HCT116 (cell line): ENCODE measurements at regions not wholly inside any gene's neighbourhood (a gene's known extent, or its start where the extent isn't known, plus 50 kb on each side); places are given as distances from the start of the nearest gene placed in this dataset.

Experiments
- ATAC-seq: fragments of 200-7000 bp; cut with Tn5 transposase; 2 replicates; pipeline ENCODE4 v1.9.1; 2020; ENCODE audit warnings: mild to moderate bottlenecking, moderate library complexity
- BruUV-seq: library from RNA; stranded (reverse); fragments of 400-500 nt; replicated peaks from 2 replicates; lab custom pipeline; 2021; lab: Mats Ljungman, UMichigan
- CTCF ChIA-PET: fragments of 300-600 bp; sonication (Branson Sonifier 250); formaldehyde crosslinking; loops from one replicate; lab custom pipeline; 2021; ENCODE audit warnings: antibody characterized with exemption; lab: Charles Lee
- POLR2A ChIA-PET: fragments of 300-600, 350-600 bp; sonication (Branson Sonifier 250); formaldehyde crosslinking; loops from one replicate; lab custom pipeline; 2021; ENCODE audit warnings: antibody characterized with exemption; lab: Charles Lee
- RAD21 ChIA-PET, 2 experiments: fragments of 300-600 bp; sonication (Branson Sonifier 250); formaldehyde crosslinking; loops; one replicate each; lab custom pipeline; 2023; ENCODE audit warnings: low total read pairs in 2 of 2; ENCODE audit not compliant: uncharacterized antibody in 2 of 2, unreplicated experiment in 2 of 2, low non-redundant PET in 1 of 2; lab: Charles Lee
- DNase-seq: peaks from one replicate; pipeline ENCODE4 v3.0.0-alpha.2; 2010; ENCODE audit warnings: low read depth, low spot score
- H2AFZ ChIP-seq: fragments of 200-600 bp; shearing (Covaris generic), sonication (generic); 2 replicates; pipeline ENCODE4 v1.6.1; 2017; ENCODE audit warnings: low read depth, mixed run types, mixed read lengths, antibody characterized with exemption, low read length; ENCODE audit not compliant: poor library complexity, severe bottlenecking
- H3K27ac ChIP-seq: 2 replicates; pipeline ENCODE4 v1.5.1; 2012; ENCODE audit warnings: low read depth, low read length
- H3K27me3 ChIP-seq: fragments of 200-600 bp; sonication (generic); 2 replicates; pipeline ENCODE4 v1.6.1; 2016; ENCODE audit warnings: mixed run types, low read length, mixed read lengths; ENCODE audit not compliant: insufficient read depth
- H3K36me3 ChIP-seq, 2 experiments: fragments of 200-500 bp in 1 of 2; fragments of 200-600 bp in 1 of 2; sonication (Bioruptor generic) in 1 of 2; sonication (generic) in 1 of 2; 2 replicates each; pipeline versions ENCODE4 v1.5.1 to v1.6.1; 2014 to 2016; ENCODE audit warnings: low read length in 2 of 2, inconsistent platforms in 1 of 2, mixed read lengths in 1 of 2, mixed run types in 1 of 2; ENCODE audit not compliant: insufficient read depth in 2 of 2, control insufficient read depth in 1 of 2
- H3K4me1 ChIP-seq, 2 experiments: fragments of 200-600 bp in 1 of 2; sonication (generic) in 1 of 2; 2 replicates each; pipeline versions ENCODE4 v1.5.1 to v1.6.1; 2012 to 2017; ENCODE audit warnings: low read length in 2 of 2, inconsistent platforms in 1 of 2, mild to moderate bottlenecking in 1 of 2, mixed read lengths in 1 of 2, mixed run types in 1 of 2, moderate library complexity in 1 of 2; ENCODE audit not compliant: insufficient read depth in 2 of 2, control insufficient read depth in 1 of 2
- H3K4me2 ChIP-seq: fragments of 200-600 bp; sonication (generic); 2 replicates; pipeline ENCODE4 v1.6.1; 2017; ENCODE audit warnings: mixed run types, low read length, mixed read lengths
- H3K4me3 ChIP-seq, 2 experiments: fragments of 200-600 bp in 1 of 2; sonication (generic) in 1 of 2; replicated peaks in 1 of 2; 2 replicates each; pipeline ENCODE4 v1.5.1; 2011 to 2016; ENCODE audit warnings: low read length in 2 of 2, control low read depth in 1 of 2, low read depth in 1 of 2, mild to moderate bottlenecking in 1 of 2, mixed read lengths in 1 of 2, mixed run types in 1 of 2
- H3K79me2 ChIP-seq: fragments of 200-600 bp; sonication (generic); 2 replicates; pipeline ENCODE4 v1.6.1; 2017; ENCODE audit warnings: mild to moderate bottlenecking, mixed run types, low read length, moderate library complexity, mixed read lengths; ENCODE audit not compliant: insufficient read depth
- H3K9ac ChIP-seq: fragments of 200-600 bp; sonication (generic); 2 replicates; pipeline ENCODE4 v1.6.1; 2016; ENCODE audit warnings: low read length, mixed read lengths
- H3K9me2 ChIP-seq: fragments of 200-600 bp; sonication (generic), shearing (Covaris generic); 2 replicates; pipeline ENCODE4 v1.6.1; 2017; ENCODE audit warnings: mixed run types, mild to moderate bottlenecking, moderate library complexity; ENCODE audit not compliant: insufficient read depth
- H3K9me3 ChIP-seq, 2 experiments: fragments of 200-500 bp in 1 of 2; fragments of 200-600 bp in 1 of 2; sonication (Bioruptor generic) in 1 of 2; sonication (generic) in 1 of 2; 2 replicates each; pipeline ENCODE4 v1.6.1; 2014 to 2017; ENCODE audit warnings: low read length in 2 of 2, mixed read lengths in 2 of 2, inconsistent platforms in 1 of 2, low read depth in 1 of 2, mild to moderate bottlenecking in 1 of 2, mixed run types in 1 of 2, moderate library complexity in 1 of 2; ENCODE audit not compliant: control insufficient read depth in 1 of 2, insufficient read depth in 1 of 2
- H4K20me1 ChIP-seq: fragments of 200-600 bp; sonication (generic), shearing (Covaris generic); 2 replicates; pipeline ENCODE4 v1.6.1; 2017; ENCODE audit warnings: mixed run types, mild to moderate bottlenecking, moderate library complexity; ENCODE audit not compliant: insufficient read depth
- CEBPB ChIP-seq: IDR thresholded peaks from 2 replicates; pipeline ENCODE4 v1.6.1; 2012; ENCODE audit warnings: low read depth
- EGR1 ChIP-seq: IDR thresholded peaks from 2 replicates; pipeline ENCODE4 v1.6.1; 2012; ENCODE audit warnings: low read depth
- FOSL1 ChIP-seq: IDR thresholded peaks from 2 replicates; pipeline ENCODE4 v1.6.1; 2012; ENCODE audit warnings: low read depth
- JUND ChIP-seq: IDR thresholded peaks from 2 replicates; pipeline ENCODE4 v1.6.1; 2012
- POLR2A ChIP-seq: IDR thresholded peaks from 2 replicates; pipeline ENCODE4 v1.7.0; 2011; ENCODE audit warnings: borderline replicate concordance; ENCODE audit not compliant: insufficient read depth, insufficient read length; ENCODE audit errors: extremely low read depth
- RAD21 ChIP-seq: IDR thresholded peaks from 2 replicates; pipeline ENCODE4 v1.6.1; 2012; ENCODE audit warnings: low read depth, mild to moderate bottlenecking
- SIN3A ChIP-seq: IDR thresholded peaks from 2 replicates; pipeline ENCODE4 v1.6.1; 2012; ENCODE audit warnings: low read depth
- SRF ChIP-seq: IDR thresholded peaks from 2 replicates; pipeline ENCODE4 v1.6.1; 2012; ENCODE audit warnings: low read depth
- YY1 ChIP-seq: IDR thresholded peaks from 2 replicates; pipeline ENCODE4 v1.6.1; 2011; ENCODE audit warnings: low read length, low read depth, moderate library complexity, mild to moderate bottlenecking; ENCODE audit not compliant: insufficient replicate concordance; ENCODE audit errors: extremely low read depth
- ZBTB33 ChIP-seq: IDR thresholded peaks from 2 replicates; pipeline ENCODE4 v1.6.1; 2011; ENCODE audit warnings: mild to moderate bottlenecking, low read length, moderate library complexity; ENCODE audit not compliant: insufficient replicate concordance; ENCODE audit errors: extremely low read depth
- intact Hi-C: fragments of 100-400 bp; cut with micrococcal nuclease; formaldehyde crosslinking; loops from 2 replicates; pipeline ENCODE4 v1.10.0; 2022

DNA sequence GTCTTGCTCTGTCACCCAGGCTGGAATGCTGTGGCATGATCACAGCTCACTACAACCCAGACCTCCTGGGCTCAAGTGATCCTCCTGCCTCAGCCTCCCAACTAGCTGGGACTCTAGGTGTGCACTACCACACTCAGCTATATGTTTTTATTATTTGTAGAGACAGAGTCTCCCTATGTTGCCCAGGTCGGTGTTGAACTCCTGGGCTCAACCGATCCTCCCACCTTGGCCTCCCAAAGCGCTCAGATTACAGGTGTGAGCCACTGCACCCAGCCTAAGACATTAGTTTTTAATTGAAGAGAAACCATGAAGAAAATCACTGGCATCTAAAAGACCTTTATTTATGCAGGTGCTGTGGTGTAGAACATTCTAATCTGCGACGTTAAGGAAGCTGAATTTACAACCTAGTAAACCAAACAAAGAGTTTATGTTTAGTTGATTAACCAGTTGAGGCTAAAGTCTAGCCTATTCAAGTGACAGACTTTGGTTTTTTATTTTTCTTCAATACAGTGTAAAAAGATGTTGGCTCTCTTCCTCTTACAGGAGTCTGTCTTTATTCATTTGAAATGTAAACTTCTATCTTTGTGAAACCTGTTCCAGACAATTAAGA lies 52.5 kb upstream of the NBL1 start:
- H3K79me2 ChIP-seq: no peaks in the 10 kb centered on the region; the same call in 1 of the 2 replicates
- no peak overlapping the region for H3K4me2 ChIP-seq
- no TSS peak for BruUV-seq
- no peaks in the 10 kb centered on the region for H3K27me3 ChIP-seq
- no peak overlapping the region for H3K4me3 ChIP-seq
- no peaks in the 10 kb centered on the region for H3K9me3 ChIP-seq
- H2AFZ ChIP-seq: no peak overlapping the region
- no peaks in the 10 kb centered on the region for H3K9me2 ChIP-seq
- ChIA-PET CTCF (interaction anchor here (3.1 kb wide), 1 partner anchor 9 kb away, joined by 13 read pairs; no protein-coding TSS in a partner anchor), POLR2A (no interaction called here), RAD21 (no interaction called here)
- ATAC-seq (no peak), DNase-seq (no peak)
- no peak overlapping the region for H3K9ac ChIP-seq
- TF ChIP-seq CEBPB (no peak), SIN3A (no peak), ZBTB33 (no peak), JUND (no peak)
- H4K20me1 ChIP-seq: no peaks in the 10 kb centered on the region
- intact Hi-C loops: no loop called here
- peaks cover 3 to 11% of the 10 kb centered on the region in 2 experiments; a peak in 3 of 4 replicates for H3K4me1 ChIP-seq
- no peak overlapping the region for H3K27ac ChIP-seq
- H3K36me3 ChIP-seq: no peaks in the 10 kb centered on the region

- POLR2A ChIA-PET: no interaction called here
- Histone ChIP-seq H4K20me1 (no peaks in the 10 kb centered on the region), H3K9me3 (no peaks in the 10 kb centered on the region), H3K79me2 (no peaks in the 10 kb centered on the region), H3K9me2 (no peaks in the 10 kb centered on the region)
- ATAC-seq: no peak
- TF ChIP-seq YY1: no peak
- TF ChIP-seq EGR1: no peak
- TF ChIP-seq SRF: no peak
- no peak for TF ChIP-seq POLR2A
- no peak for TF ChIP-seq JUND
- TF ChIP-seq RAD21: no peak
- no peak for TF ChIP-seq FOSL1
- TF ChIP-seq, all 23 proteins: peak for 0
- CTCF ChIA-PET: no interaction called here
- H3K36me3 ChIP-seq: no peaks in the 10 kb centered on the region
- H3K27me3 ChIP-seq: no peaks in the 10 kb centered on the region
- RAD21 ChIA-PET: no interaction called here
- H3K4me3 ChIP-seq: no peak overlapping the region
- no peak for DNase-seq
- H2AFZ ChIP-seq: no peak overlapping the region
- no peak overlapping the region for H3K4me2 ChIP-seq
- intact Hi-C loops: no loop called here
- H3K27ac ChIP-seq: no peak overlapping the region
- H3K9ac ChIP-seq: no peak overlapping the region
- H3K4me1 ChIP-seq: peaks cover 0 to 6% of the 10 kb centered on the region in 2 experiments; a peak in 1 of 4 replicates
- no TSS peak for BruUV-seq
Observed at GRCh38 chr1:19585507-19585906, 58.6 kb upstream of the NBL1 start.
